B cell (primary cell): ENCODE measurements at regions not wholly inside any gene's neighbourhood (a gene's known extent, or its start where the extent isn't known, plus 50 kb on each side); places are given as distances from the start of the nearest gene placed in this dataset.

Experiments
- ATAC-seq: fragments of 200-7000 bp; cut with Tn5 transposase; one replicate; pipeline ENCODE4 v1.10.0; 2021; ENCODE audit warnings: low read depth, mild to moderate bottlenecking, moderate number of reproducible peaks, moderate library complexity
- CTCF ChIA-PET: fragments of 350-600 bp; sonication (Branson Sonifier 250); formaldehyde crosslinking; loops from one replicate; lab custom pipeline; 2021; ENCODE audit warnings: antibody characterized with exemption, inconsistent platforms; lab: Charles Lee
- POLR2A ChIA-PET: fragments of 350-600 bp; sonication (Branson Sonifier 250); formaldehyde crosslinking; loops from one replicate; lab custom pipeline; 2021; ENCODE audit warnings: antibody characterized with exemption; lab: Charles Lee
- DNase-seq: peaks from one replicate; pipeline ENCODE4 v3.0.0; 2013
- H2AFZ ChIP-seq: 2 replicates; pipeline ENCODE4 v1.6.1; 2012; ENCODE audit warnings: mild to moderate bottlenecking, low read depth, low read length; ENCODE audit not compliant: insufficient read depth, poor library complexity, severe bottlenecking
- H3K27ac ChIP-seq, 2 donors: 1 replicate in 1 of 2; 2 replicates in 1 of 2; pipeline ENCODE4 v1.5.1; 2012 to 2013; ENCODE audit warnings: low read length in 2 of 2, mild to moderate bottlenecking in 2 of 2, moderate library complexity in 1 of 2
- H3K27me3 ChIP-seq, 4 experiments: fragments of 200-600 bp in 1 of 4; sonication (generic) in 1 of 4; replicated peaks in 1 of 4; 1 replicate in 2 of 4; 2 replicates in 2 of 4; pipeline versions ENCODE4 v1.6.1 to v1.7.0; 2013 to 2016; ENCODE audit warnings: low read length in 3 of 4, mild to moderate bottlenecking in 2 of 4, mixed read lengths in 1 of 4, moderate library complexity in 1 of 4; ENCODE audit not compliant: insufficient read depth in 4 of 4, control insufficient read depth in 3 of 4; ENCODE audit errors: control extremely low read depth in 1 of 4
- H3K36me3 ChIP-seq, 2 experiments: replicated peaks in 1 of 2; 1 replicate in 1 of 2; 2 replicates in 1 of 2; pipeline versions ENCODE4 v1.6.1 to v1.7.1; 2013; ENCODE audit warnings: low read length in 1 of 2; ENCODE audit not compliant: insufficient read depth in 2 of 2, control insufficient read depth in 1 of 2; ENCODE audit errors: control extremely low read depth in 1 of 2, extremely low read depth in 1 of 2
- H3K4me1 ChIP-seq, 2 donors: fragments of 200-600 bp in 1 of 2; sonication (generic) in 1 of 2; 1 replicate in 1 of 2; 2 replicates in 1 of 2; pipeline versions ENCODE4 v1.5.1 to v1.6.1; 2013 to 2017; ENCODE audit warnings: low read length in 2 of 2; ENCODE audit not compliant: control insufficient read depth in 2 of 2, insufficient read depth in 2 of 2
- H3K4me2 ChIP-seq: replicated peaks from 2 replicates; pipeline ENCODE3; 2012; ENCODE audit warnings: mild to moderate bottlenecking, low read depth, low read length; ENCODE audit not compliant: poor library complexity, severe bottlenecking
- H3K4me3 ChIP-seq, 5 experiments: fragments of 200-600 bp in 1 of 5; sonication (generic) in 1 of 5; 1 replicate in 3 of 5; 2 replicates in 2 of 5; pipeline versions ENCODE4 v1.5.1 to v1.7.0; 2011 to 2016; ENCODE audit warnings: low read length in 4 of 5, mild to moderate bottlenecking in 4 of 5, low read depth in 2 of 5, control low read depth in 1 of 5, moderate library complexity in 1 of 5; ENCODE audit not compliant: insufficient read depth in 1 of 5; ENCODE audit errors: control extremely low read depth in 1 of 5, extremely low read depth in 1 of 5
- H3K79me2 ChIP-seq: fragments of 200-600 bp; sonication (generic); one replicate; pipeline ENCODE4 v1.6.0; 2016; ENCODE audit warnings: low read length; ENCODE audit not compliant: control insufficient read depth, insufficient read depth
- H3K9ac ChIP-seq: fragments of 200-600 bp; sonication (generic); 2 replicates; pipeline ENCODE4 v1.6.1; 2017; ENCODE audit warnings: mild to moderate bottlenecking, low read length, moderate library complexity
- H3K9me3 ChIP-seq, 3 donors: one replicate each; pipeline versions ENCODE4 v1.6.1 to v1.7.1; 2013; ENCODE audit warnings: low read length in 2 of 3; ENCODE audit not compliant: control insufficient read depth in 2 of 3, insufficient read depth in 1 of 3; ENCODE audit errors: control extremely low read depth in 1 of 3
- H4K20me1 ChIP-seq: 2 replicates; pipeline ENCODE4 v1.6.0; 2012; ENCODE audit warnings: mild to moderate bottlenecking, low read length; ENCODE audit not compliant: insufficient read depth, control insufficient read depth, poor library complexity, severe bottlenecking
- H3K27ac Mint-ChIP-seq: one replicate; pipeline ENCODE4 v1.8.0; 2021; ENCODE audit warnings: mixed read lengths
- H3K27me3 Mint-ChIP-seq: one replicate; pipeline ENCODE4 v1.8.0; 2021; ENCODE audit warnings: mixed read lengths
- H3K4me1 Mint-ChIP-seq: one replicate; pipeline ENCODE4 v1.8.0; 2021; ENCODE audit warnings: mixed read lengths
- H3K4me3 Mint-ChIP-seq: one replicate; pipeline ENCODE4 v1.8.0; 2021; ENCODE audit warnings: mixed read lengths
- H3K9me3 Mint-ChIP-seq: one replicate; pipeline ENCODE4 v1.8.0; 2022; ENCODE audit warnings: mixed read lengths; ENCODE audit not compliant: insufficient read depth
- EZH2 ChIP-seq: IDR thresholded peaks from 2 replicates; pipeline ENCODE4 v1.6.1; 2012; ENCODE audit warnings: borderline replicate concordance, low read depth, mild to moderate bottlenecking, moderate library complexity, low read length; ENCODE audit not compliant: insufficient read depth, poor library complexity, severe bottlenecking
- WGBS: methylation state at CpG from one replicate; pipeline ENCODE4 v1.1.5; 2013; ENCODE audit warnings: missing lambda C conversion rate; ENCODE audit not compliant: insufficient coverage; 5-methylcytosine and 5-hydroxymethylcytosine counted together
- intact Hi-C: fragments of 100-400 bp; cut with micrococcal nuclease; formaldehyde crosslinking; loops from one replicate; pipeline ENCODE4 v1.10.0; 2022
- TF ChIP-seq, protein P1 (sequence below): fragments of 200-600 bp; IDR thresholded peaks from one replicate; pipeline ENCODE4 v1.8.0; 2022; ENCODE audit warnings: antibody characterized with exemption, mild to moderate bottlenecking

DNA sequence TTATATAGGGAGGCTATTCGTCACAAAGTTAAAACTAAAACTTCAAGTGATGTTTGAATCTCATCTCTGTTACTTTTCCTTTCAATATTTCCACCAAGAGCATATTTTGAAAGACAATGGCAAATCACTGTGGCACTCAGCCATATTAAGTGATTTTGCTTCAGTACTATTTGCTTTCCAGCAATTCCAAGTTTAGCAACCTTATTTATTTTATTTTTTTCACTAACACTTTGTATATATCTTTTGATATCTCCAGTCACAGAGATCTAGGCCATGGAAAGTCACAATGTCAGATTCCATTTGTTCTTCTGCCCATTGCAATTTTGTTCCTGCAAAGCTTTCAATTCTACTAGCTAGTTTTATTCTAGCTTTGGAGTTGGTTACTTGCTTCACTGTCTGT lies 1514.5 kb upstream of the ADGRL3 start:
- no peak for DNase-seq
- H3K27me3 Mint-ChIP-seq, result no peaks in the 10 kb centered on the region
- ATAC-seq, result no peak
- H3K79me2 ChIP-seq, result no peaks in the 10 kb centered on the region
- H4K20me1 ChIP-seq, result no peaks in the 10 kb centered on the region
- no peaks in the 10 kb centered on the region for H3K4me1 Mint-ChIP-seq
- no peaks in the 10 kb centered on the region for H3K36me3 ChIP-seq
- H3K9me3 Mint-ChIP-seq, result no peaks in the 10 kb centered on the region
- H3K4me3 Mint-ChIP-seq, result no peak overlapping the region
- H3K27ac Mint-ChIP-seq, result no peak overlapping the region
- ChIA-PET CTCF (no interaction called here), POLR2A (no interaction called here)
- H3K4me2 ChIP-seq, result no peak overlapping the region
- intact Hi-C loops, result no loop called here
- H3K9me3 ChIP-seq, result peaks cover 0 to 3% (median 0%) of the 10 kb centered on the region in 3 donors
- H3K9ac ChIP-seq, result no peak overlapping the region
- H3K4me3 ChIP-seq, result no peak overlapping the region
- 50% methylated on average over 1 of the region's 1 CpG for WGBS
- no peak for TF ChIP-seq EZH2
- TF ChIP-seq, protein P1, sequence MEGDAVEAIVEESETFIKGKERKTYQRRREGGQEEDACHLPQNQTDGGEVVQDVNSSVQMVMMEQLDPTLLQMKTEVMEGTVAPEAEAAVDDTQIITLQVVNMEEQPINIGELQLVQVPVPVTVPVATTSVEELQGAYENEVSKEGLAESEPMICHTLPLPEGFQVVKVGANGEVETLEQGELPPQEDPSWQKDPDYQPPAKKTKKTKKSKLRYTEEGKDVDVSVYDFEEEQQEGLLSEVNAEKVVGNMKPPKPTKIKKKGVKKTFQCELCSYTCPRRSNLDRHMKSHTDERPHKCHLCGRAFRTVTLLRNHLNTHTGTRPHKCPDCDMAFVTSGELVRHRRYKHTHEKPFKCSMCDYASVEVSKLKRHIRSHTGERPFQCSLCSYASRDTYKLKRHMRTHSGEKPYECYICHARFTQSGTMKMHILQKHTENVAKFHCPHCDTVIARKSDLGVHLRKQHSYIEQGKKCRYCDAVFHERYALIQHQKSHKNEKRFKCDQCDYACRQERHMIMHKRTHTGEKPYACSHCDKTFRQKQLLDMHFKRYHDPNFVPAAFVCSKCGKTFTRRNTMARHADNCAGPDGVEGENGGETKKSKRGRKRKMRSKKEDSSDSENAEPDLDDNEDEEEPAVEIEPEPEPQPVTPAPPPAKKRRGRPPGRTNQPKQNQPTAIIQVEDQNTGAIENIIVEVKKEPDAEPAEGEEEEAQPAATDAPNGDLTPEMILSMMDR, result no peak
- no peaks in the 10 kb centered on the region for H3K27me3 ChIP-seq
- H2AFZ ChIP-seq, result no peak overlapping the region
- H3K4me1 ChIP-seq, result no peaks in the 10 kb centered on the region
- no peak overlapping the region for H3K27ac ChIP-seq

DNA sequence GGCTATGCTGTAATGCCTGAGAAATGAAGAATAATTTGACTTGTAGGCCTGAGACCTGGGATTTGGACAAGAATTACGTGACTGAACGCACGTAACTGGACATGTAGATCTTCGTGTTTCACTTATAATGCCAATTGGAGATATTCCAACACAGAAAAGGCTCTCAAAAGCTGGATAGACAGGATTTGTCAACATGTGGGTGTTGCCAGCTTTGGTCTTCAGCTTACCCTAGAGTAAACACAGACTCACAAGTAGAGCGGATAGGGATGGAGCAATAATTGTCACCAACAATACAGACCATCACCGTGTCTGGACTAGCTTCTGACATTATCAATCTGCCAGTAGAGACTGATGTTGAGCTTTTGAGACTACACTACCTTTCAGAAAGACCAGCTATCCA lies 1511.0 kb upstream of the ADGRL3 start:
- Histone ChIP-seq H3K9ac (no peak overlapping the region), H2AFZ (no peak overlapping the region), H3K27me3 (no peaks in the 10 kb centered on the region), H3K4me3 (no peak overlapping the region), H3K27ac (no peak overlapping the region), H4K20me1 (no peaks in the 10 kb centered on the region), H3K4me1 (no peaks in the 10 kb centered on the region), H3K79me2 (no peaks in the 10 kb centered on the region), H3K36me3 (no peaks in the 10 kb centered on the region), H3K4me2 (no peak overlapping the region), H3K9me3 (peaks cover 0 to 3% (median 0%) of the 10 kb centered on the region in 3 donors)
- 93% methylated on average over 4 of the region's 6 CpGs for WGBS
- ATAC-seq, result no peak
- DNase-seq, result no peak
- Mint-ChIP-seq H3K27me3 (no peaks in the 10 kb centered on the region), H3K4me3 (no peak overlapping the region), H3K27ac (no peak overlapping the region), H3K4me1 (no peaks in the 10 kb centered on the region), H3K9me3 (no peaks in the 10 kb centered on the region)
- intact Hi-C loops, result no loop called here
- no peak for TF ChIP-seq EZH2
- TF ChIP-seq, protein P1, result no peak
- ChIA-PET CTCF (no interaction called here), POLR2A (no interaction called here)
